Fibroblast of skin of back (primary cell): ENCODE measurements at regions not wholly inside any gene's neighbourhood (a gene's known extent, or its start where the extent isn't known, plus 50 kb on each side); places are given as distances from the start of the nearest gene placed in this dataset.

Experiments used
- DNase-seq: peaks from one replicate; pipeline ENCODE4 v3.0.0-alpha.2; 2013

DNA sequence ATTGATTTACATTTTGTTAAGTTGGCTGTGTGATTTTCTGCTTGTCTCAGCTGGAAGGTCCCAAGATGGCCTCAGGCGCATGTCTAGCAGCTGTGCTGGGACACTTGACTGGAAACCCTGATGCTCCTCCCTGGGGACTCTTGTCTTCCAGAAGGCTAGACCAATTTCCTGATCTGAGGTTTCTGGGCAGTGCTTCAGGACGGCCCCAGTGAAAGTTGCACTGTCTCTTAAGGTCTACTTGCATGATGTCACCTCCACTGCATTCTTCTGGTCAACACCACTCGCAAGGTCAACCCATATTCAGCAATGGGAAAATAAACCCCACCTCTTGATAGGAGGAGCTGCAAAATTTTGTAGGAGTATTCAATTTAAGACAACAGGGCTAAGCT lies 116.0 kb downstream of the SALL1 start:
- peak; percentile 6 for DNase-seq

GRCh38 chr16:51034481-51035109 lies 116.5 kb downstream of the SALL1 start:
- DNase-seq: no peak

- no peak for DNase-seq
Measured at GRCh38 chr16:51031598-51031997, 119.5 kb downstream of the SALL1 start.

DNA sequence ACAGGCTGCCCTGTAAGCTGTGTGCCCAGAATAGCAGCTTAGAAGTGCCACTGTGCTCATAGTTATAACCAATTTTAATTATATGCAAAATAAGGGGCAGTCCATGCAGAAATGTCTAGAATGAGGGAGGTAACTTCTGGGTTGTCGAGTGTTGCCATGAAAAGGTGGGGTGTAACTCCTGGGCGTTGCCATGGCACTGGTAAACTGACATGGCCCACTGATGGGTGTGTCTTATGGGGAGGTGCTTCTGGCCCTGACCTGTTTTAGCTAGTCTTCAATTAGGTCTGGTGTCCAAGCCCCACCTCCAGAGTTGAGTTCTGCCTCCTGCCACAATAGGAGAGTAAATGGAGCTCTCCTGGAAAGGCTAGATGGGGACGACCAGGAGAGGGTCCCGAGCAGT lies 120.6 kb downstream of the SALL1 start:
- DNase-seq: no peak

- DNase-seq: no peak
Measured at GRCh38 chr16:51025588-51026290, 125.3 kb downstream of the SALL1 start.

GRCh38 chr16:51024703-51025102 lies 126.4 kb downstream of the SALL1 start:
- DNase-seq: no peak

- DNase-seq: no peak
Measured at GRCh38 chr16:51022955-51023354, 128.1 kb downstream of the SALL1 start.

DNA sequence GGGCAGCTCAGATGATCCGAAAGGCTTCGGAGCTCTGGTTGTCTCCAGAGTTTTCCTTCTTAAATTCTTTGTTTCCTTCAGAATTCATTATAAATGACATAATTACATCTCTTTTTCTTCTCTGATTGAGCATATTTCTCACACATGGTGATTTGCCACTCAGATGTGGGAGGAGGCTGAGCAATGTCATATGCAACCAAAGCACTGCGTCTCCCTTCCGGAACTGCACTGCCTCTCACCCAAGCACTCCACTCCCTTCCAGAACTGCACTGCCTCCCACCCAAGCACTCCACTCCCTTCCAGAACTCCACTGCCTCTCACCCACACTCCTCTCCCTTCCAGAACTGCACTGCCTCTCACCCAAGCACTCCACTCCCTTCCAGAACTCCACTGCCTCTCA lies 131.5 kb downstream of the SALL1 start:
- no peak for DNase-seq

GRCh38 chr16:51017969-51018368 lies 133.1 kb downstream of the SALL1 start:
- DNase-seq: no peak

DNA sequence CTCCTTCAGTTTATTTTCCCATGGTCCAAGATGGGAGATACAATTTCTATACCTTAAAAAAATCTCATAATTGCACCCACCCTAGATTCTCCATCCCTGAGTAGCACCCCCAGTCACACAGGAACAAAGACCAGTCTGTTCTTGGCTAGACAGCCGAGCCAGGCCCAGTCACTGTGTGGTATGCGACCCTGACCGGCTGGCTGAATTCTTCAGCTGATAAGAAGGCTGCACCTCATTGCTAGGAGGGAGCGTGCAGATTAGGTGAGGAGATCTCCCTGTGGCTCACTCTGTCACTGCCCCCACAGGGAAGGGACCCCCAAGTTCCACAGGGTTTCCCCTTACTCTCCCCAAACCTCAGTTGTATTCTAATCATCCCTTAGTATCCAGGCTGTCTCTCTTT lies 138.7 kb downstream of the SALL1 start:
- DNase-seq: no peak

GRCh38 chr16:51010817-51011216 lies 140.3 kb downstream of the SALL1 start:
- no peak for DNase-seq

GRCh38 chr16:51009813-51010212 lies 141.3 kb downstream of the SALL1 start:
- DNase-seq: no peak

DNA sequence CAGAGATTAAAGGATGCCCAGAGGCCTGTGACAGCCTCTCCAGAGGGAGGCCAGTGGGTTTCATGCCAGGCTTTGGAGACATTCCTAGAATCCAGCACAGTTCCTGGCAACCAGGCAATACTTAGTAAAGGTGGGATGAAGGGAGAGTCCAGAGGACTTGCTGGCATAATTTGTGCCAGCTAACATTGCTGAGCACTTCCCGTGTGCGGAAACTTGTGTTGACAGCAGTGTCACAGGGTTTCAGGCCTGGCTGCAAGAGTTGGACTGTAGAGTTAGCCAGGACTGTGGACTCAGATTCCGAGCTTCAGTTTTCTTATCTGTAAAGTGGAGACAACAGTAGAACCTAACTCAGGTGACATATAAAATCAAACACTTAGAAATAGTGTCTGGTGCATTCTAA lies 141.7 kb downstream of the SALL1 start:
- no peak for DNase-seq

DNA sequence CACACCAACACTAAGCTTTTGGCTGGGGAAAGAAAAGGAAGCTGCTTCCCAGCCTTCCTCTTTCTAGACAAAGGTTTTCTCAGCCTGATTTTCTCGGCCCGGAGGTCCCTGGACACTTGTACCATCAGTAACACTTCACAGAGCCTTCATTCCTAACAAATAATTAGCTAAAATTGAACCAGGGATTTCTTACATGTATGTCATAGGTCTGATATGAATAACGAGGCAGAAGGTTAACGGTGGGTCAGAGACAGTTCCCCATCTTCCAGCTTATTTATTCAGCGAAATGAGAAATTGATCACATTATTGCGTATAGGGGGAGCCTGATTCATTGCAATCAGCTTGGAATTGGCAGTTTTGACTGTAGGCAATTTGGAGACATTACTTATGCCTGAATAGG lies 142.5 kb downstream of the SALL1 start:
- no peak for DNase-seq

DNA sequence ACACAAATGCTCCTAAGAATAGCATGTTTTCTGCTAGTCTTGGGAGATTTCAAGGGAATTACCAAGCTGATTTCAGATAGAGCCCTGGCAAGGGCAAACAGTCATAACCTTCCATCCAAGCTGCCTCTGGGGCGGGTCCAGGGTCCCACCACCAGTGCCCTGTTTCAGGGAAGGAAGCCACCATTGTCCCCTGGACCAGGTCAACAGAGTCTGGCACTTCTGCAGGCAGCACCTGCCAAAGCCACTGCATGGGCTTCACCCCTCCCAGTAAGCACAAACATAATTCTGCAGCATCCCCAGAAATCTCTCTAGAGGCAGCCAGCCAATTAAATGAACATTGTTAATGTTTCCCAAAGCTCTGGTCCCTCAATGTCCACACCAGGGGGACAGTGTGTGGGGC lies 143.0 kb downstream of the SALL1 start:
- no peak for DNase-seq

DNA sequence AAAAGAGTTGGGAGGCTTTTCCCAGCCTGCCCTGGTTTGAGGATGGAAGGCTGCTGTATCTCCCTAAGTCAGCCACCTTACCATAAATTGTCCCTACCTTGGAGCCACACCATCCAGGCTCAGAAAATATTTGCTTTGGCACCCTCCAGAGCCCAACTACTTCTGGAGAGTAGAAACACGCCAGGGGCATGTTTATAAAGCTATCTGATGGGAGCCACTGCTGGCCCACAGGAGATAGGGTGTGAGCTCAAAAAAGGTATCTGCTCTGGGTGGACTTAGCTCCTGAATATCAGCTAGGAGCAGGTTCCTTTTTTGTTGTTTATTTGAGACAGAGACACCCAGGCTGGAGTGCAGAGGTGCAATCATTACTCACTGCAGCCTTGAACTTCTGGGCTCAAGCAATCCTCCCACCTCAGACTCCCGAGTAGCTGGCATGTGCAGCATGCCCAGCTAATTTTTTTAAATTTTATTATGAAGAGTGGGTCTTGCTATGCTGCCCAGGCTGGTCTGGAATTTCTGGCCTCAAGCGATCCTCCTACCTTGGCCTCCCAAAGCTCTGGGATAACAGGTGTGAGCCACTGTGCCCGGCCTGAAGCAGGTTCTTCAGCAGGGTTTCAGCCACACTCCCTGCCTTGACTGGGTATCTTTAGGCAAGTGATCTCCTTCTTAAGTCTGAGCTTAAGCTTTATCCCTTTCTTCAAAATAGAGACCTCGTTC lies 147.1 kb downstream of the SALL1 start:
- no peak for DNase-seq

- DNase-seq: no peak
Measured at GRCh38 chr16:51002881-51003490, 148.1 kb downstream of the SALL1 start.

GRCh38 chr16:50999181-50999580 lies 151.9 kb downstream of the SALL1 start:
- DNase-seq: no peak

DNA sequence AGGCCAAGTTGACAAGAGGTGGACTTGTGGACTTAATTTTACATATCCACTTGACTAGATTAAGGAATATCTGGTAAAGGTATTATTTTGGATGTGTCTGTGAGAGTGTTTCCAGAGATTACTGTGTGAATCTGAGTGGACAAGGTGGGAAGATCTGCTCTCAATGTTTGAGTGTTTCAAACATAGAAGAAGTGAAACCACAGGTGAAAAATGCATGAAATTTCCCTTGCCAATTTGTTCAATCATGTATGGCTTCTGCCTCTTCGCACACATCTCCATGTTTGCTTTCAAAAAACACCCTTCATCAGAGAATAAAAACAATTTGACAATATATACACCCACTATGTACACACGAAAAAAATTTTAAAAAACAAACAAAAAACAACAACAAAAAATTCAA lies 152.7 kb downstream of the SALL1 start:
- DNase-seq: no peak

- no peak for DNase-seq
Measured at GRCh38 chr16:50997679-50998078, 153.4 kb downstream of the SALL1 start.

- no peak for DNase-seq
Measured at GRCh38 chr16:50996830-50997186, 154.3 kb downstream of the SALL1 start.

GRCh38 chr16:50996166-50996829 lies 154.8 kb downstream of the SALL1 start:
- DNase-seq: no peak

GRCh38 chr16:50994995-50995394 lies 156.1 kb downstream of the SALL1 start:
- no peak for DNase-seq
